Stimulated activated naive CD8-positive, alpha-beta T cell treated with anti-CD3 and anti-CD28 coated beads, Interleukin-15, Interleukin-2, amounts not matched to agents 100 U/mL and 50 U/mL, for 24 hours (primary cell): ENCODE measurements at regions not wholly inside any gene's neighbourhood (a gene's known extent, or its start where the extent isn't known, plus 50 kb on each side); places are given as distances from the start of the nearest gene placed in this dataset.
A peak's percentile ranks its signal among the peaks of the same experiment; 100 is the strongest.
"Not testable (repeated sequence)": the region's sequence is repeated elsewhere in the genome, so short reads cannot be mapped to it uniquely, and the experiment has no call there.

Experiments
- ATAC-seq: fragments of 150-1000 bp; cut with Tn5 transposase; one replicate; pipeline ENCODE4 v1.10.0; 2021
- DNase-seq: peaks from one replicate; pipeline ENCODE4 v3.0.0; 2021

DNA sequence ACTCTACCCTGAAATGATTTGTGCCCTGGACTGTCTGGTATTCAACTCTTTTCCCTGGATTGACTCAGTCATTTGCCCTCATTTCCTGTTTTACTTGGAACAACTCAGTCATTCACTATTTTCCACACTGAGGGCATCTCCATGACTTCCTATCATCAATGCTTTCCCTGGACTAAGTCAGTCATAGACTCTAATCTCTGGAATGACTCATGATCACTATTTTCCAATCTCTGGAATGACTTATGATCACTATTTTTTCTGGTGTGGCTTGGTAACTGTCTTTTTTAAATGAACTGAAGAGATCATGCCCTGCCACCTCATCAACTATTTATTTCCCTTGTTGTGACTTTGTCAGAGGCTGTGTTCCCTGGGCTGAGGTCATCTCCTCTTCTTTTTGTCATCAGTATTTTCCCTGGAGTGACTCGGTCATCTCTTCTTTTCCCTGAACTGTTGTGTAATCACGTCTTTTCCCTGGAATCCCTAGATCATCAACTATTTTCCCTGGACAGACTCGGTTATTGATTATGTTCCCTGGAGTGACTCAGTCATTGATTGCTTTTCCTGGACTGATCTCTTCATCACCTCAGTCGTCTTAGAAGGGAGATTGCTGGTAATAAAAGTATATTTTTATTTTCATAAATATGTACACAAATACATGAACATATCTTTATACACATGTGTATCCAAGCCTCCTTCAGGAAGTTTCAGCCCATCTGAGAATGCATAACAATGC is 327.1 kb upstream of the VCX start:
- DNase-seq (no peak), ATAC-seq (no peak)

DNA sequence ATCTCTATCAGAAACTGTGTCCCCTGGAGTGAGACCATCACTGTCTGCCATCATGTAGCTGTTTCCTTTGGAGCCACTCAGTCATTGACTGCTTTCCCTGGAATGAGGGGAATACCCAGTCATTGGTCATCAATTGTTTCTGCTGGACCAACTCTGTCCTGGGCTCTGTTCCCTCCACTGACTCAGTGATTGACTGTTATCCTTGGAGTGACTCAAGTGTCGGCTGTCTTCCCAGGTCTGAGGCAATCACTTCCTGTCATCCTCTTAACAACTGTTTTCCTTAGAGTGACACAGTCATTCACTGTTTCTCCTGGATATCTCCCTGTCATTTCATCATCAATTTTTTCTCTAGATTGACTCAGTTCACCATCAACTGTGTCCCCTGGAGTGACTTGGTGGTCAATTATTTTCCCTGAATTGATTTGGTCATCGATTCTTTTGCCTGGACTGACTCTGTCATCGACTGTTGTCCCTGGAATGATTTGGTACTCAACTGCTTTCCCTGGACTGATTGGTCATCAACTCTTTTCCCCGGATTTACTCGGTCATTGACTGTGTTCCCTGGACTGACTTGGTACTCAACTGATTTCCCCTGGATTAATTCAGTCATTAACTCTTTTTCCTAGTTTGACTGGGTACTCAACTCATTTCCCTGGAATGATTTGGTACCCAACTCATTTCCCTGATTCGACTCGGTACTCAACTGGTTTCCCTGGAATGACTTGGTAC is 327.9 kb upstream of the VCX start:
- ATAC-seq (no peak), DNase-seq (no peak)

DNA sequence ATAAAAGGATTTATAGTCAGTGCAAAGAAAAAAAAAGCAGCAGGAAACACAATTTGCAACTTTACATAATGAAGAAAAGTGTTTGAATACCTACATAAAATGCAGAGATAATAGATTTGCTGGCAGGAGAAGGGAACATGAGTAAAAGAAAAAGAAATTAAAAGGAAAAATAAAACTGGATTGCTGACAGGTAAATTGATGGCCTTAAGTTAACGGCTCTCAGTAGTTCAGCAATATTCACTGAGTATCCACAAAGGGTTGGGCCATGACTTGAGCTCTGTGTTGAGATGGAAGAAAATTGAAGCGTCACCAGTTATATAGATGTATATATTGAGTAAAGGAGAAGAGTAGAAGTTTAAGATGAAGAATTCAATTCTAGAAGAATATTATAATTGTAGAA is 330.1 kb upstream of the VCX start:
- ATAC-seq: no peak
- DNase-seq: no peak

DNA sequence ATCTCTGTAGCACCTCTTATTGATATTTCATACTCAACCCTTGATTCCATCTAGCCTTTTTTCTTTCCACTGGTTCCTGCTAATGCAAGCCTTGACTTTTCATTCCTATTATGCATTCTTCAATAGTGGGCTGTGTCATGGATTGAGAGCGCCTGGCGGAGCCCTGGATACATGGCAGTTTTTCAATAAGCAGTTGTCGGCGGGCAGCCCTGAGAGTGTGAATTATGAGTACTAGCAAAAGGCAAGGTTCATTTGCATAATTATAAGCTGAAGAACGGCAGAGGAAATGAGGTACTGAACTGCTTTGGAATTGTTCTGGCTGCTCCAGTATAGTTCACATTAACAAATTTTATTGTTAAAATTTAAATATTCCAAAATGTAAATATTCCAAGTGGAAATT is 339.7 kb upstream of the VCX start:
- no peak for DNase-seq
- ATAC-seq: no peak

DNA sequence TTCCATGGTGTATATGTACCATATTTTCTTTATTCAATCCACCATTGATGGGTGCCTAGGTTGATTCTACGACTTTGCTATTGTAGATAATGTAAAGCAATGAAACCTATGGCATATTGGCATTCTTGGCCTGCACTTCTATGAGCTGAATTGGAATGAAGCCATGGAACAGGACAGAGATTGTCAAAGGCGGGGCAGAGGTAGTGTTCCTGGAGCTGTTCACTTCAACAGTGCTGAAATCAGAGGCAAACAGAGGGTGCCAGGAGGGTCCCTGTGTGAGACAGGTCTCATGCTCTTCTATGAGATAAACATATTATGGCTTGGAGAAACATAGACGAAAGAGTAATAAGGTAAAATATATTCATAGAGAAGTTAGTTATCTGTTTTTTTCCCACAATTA is 342.6 kb upstream of the VCX start:
- no peak for DNase-seq
- no peak for ATAC-seq

DNA sequence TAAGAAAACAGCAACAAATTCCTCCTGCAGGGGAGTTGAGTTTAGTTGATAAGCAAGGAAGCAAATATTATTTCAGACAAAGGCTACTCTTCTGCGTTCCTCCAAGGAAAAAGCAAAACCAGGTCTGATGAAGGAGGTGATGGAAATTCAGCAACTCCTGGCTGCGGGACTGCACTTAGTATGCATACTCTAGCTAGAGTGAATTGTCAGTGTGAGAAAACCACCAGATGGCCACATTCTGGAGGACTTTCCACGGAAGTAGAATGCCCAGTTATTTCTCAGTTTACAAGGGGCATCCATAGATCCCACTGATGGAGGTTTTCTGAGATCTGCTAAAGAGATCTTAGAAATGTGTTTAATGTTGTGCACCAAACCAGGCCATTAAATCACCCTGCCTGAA is 338.6 kb upstream of the PUDP start:
- DNase-seq (no peak), ATAC-seq (no peak)

DNA sequence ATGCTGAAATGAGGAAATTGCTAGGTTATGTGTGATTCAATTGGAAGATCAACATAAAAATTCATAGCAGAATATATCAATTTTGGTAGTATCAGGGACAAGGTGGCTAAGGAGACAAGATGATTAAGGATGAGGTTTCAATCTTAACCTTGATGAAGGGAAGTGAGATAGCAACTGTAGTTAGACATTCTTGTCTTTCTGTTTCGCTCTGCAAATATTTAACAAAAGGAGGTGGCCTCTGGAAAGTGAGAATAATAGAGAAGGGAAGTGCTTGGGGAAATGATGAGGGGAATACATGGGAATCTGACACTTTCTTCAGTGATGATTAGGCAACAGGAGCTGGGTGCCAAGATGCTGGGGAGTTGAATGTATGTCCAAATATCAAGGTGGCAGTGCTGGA is 337.1 kb upstream of the PUDP start:
- no peak for DNase-seq
- no peak for ATAC-seq

DNA sequence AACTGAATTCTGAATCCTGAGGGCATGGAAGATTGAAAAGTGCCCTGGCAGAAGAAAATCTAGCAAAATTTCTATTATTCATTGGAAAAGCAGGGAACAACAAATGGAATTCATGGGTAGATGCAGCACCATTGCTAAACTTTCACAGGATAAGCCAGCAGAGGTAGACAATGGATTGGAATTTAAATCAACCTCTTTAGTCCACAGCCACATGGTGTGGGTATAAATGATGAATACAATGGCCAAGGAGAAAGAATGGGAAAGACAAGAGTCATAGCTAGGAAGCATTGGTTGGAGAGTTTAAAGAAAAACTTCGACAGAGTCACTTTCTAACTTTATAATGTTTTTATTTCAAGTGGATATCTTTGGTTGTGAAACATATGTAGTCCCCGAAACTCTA is 332.8 kb upstream of the PUDP start:
- no peak for ATAC-seq

DNA sequence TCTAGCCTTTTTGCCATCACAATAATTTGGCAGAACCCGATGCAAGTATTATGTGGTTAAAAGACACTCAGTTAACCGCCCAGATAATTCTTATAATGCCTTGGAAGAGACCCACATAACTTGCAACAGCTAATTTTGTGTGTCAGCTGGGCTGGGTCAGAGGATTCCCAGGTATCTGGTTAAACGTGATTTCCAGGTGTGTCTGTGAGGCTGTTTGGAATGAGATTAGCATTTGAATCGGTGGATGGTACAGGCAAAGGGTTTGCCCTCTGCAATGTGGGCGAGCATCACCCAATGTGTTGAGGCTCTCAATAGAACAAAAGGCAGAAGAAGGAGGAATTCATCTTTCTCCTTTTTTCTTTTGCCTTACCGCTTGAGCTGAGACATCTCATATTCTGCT is 314.2 kb upstream of the PUDP start:
- ATAC-seq: no peak

More for the DNA sequence above, 332.8 kb upstream of the PUDP start:
- DNase-seq: no peak

DNA sequence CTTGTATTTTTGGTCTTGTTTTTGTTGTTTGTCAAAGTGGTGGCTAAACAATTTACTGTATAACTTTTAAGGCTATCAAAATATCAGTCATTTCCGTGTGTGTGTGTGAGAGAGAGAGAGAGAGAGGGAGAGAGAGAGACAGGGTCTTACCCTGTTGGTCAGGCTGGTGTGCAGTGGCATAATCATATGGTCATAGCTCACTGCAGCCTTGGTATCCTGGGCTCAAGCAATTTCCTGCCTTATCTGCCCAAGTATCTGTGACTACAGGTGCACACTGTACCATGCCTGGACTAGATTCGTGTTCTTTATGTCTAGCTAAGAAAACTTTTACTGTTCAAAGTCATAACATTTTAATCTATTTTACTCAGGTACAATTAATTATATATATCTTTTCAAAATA is 313.1 kb upstream of the PUDP start:
- not testable (repeated sequence) for DNase-seq, ATAC-seq

More for the DNA sequence above, 314.2 kb upstream of the PUDP start:
- no peak for DNase-seq

DNA sequence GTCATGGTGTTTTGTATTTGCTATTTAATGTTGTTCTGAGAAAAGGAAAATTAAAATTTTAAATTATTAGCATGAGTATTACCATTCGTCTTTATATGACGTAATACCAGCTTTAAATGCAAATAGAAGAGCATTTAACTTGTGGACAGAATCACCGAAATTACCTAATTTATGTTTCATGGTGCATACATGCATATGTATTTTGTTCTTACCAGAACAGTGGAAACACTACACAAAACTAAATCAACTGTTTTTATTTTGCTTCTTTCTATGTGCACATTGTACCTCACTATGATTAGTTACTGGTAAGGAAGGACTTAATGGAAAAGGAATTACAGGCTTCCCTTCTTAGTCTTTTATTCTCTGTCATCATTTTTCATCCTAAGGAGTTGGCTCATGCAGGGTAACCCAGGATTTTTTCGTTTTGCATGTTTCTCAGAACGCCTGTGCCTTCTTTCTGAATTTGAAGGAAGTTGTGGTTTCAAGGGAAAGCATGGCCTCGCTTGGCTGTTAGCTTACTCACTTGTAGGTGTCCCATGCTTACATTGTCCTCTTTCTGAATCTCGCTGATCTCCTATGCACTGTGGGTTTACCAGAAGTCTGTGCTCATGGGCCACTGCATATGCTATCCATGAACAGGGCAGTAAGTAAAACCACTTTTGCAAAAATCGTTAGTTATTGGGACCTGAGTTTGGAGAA is 300.0 kb upstream of the PUDP start:
- no peak for ATAC-seq

DNA sequence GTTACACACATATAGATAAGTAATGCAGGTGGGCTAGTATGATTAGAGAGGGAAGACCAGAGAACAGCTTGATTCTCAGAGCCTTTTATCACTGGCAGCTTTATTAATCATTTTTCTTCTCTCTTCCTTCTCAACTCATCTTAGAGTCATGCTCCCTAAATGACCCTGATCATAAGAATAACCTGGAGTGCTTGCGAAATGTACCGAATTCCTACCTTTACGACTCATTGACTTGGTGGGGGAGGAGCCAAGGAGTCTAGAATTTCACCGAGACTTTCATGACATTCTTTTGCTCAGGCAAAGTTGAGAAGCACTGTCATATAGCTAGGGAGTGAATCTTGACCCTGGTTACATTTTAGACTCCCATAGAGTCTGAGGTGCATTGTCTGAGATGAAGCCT is 298.9 kb upstream of the PUDP start:
- DNase-seq: no peak

More for the DNA sequence above, 300.0 kb upstream of the PUDP start:
- DNase-seq: no peak

DNA sequence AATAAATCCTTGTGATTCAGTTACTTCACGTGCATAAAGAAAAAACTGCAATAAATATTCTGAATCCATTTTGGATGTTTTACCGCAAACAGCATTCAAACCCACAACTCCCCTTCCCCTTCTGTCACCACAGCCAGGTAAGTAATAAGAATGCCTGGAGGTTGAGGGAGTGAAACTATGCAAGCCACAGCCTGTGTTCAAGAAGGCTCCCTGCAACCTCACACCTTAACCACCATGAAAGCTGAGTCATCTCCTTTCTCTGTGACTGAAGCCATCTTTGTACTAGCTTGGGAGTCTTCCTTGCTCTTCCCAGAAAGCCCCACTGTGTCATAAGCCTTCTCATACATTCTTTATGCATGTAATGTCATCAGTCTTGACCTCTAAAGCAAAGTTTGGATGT is 297.0 kb upstream of the PUDP start:
- ATAC-seq: peak; percentile 66
- no peak for DNase-seq

More for the DNA sequence above, 298.9 kb upstream of the PUDP start:
- no peak for ATAC-seq

DNA sequence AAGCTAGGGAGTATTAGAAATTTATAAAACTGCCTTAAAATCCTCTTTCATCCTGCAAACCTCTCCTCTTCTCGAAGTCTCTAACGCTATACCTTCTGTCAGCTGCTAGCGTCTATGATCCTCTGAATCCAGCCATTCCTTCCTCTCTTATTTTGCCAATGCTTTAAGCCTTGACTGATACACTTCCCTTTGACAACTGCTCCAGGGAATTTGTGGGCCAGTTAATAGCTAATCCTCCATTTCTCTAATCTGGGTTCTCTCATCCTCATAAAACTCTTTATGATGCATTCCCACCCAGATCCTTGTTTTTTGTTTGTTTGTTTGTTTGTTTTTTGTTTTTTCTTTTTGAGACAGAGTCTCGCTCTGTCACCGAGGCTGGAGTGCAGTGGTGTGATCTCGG is 293.6 kb upstream of the PUDP start:
- DNase-seq (no peak), ATAC-seq (no peak)

DNA sequence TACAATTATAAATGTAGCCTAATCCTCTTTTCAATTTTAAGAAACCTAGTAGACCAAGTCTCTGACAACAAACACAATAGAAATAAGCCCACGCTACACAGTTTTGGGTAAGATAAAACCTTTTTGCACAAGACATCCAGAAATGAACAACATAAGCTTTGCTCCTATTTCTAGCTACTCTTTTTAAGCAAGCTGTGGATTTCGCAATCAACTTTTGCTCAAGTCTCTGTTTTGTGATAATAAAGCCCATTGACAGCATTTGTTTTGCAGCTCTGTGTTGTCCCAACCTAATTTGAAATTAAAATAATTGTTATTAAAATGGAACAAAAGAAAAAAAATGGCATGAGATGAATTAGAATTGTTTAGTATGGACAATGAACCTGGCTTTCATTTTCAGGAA is 287.9 kb upstream of the PUDP start:
- no peak for ATAC-seq
- DNase-seq: no peak

DNA sequence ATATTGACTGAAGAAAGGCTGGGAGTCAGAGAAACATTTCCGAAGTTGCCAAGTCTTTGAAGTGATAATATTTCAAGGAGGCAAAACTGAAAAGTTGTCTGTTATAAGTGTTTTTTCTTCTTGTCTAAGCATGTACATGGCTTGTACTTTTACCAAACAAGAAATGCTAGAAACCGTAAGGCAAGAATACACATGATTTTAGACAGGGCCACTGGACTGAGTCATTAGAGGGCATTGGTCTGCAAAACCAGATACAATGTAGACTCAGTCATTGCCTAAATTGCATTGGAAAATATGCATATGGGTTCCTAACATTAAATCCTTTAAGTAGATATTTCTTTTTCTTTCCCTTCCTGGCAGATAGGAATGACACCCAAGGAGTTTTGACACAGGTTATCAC is 284.9 kb upstream of the PUDP start:
- DNase-seq (no peak), ATAC-seq (no peak)

DNA sequence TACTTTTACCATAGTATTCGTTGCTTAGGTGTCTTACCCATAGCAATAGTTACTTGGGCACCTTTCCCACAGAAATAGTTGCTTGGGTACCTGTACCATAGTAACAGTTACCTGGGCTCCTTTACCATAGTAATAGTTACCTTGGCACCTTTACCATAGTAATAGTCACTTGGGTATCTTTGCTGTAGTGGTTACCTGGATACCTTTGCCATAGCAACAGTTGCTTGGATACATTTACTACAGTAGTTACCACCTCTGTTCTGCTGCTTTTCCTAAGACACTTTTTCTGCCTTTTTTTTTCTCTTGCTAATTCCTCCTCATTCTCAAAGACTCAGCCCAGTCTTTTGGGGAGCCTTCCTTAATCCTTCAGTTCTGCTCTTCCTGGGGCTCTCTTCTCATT is 272.8 kb upstream of the PUDP start:
- DNase-seq (no peak), ATAC-seq (no peak)

DNA sequence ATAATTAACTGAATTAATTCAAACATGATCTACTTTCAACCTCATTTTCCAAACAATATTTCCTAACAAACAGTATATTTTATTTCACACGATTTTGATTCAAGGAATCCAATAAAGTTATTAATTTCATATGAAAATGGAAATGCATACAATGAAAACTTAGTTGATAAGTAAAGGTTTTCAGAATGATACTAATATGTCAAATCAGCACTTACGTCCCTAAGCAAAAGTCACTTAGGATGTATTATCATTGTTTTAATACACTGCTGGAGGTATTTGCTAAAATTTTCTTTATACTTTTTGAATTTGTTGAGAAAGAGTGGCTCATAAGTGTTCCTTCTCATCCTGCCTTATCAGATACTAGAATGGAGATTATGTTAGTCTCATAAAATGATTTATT is 266.8 kb upstream of the PUDP start:
- ATAC-seq (no peak), DNase-seq (no peak)

DNA sequence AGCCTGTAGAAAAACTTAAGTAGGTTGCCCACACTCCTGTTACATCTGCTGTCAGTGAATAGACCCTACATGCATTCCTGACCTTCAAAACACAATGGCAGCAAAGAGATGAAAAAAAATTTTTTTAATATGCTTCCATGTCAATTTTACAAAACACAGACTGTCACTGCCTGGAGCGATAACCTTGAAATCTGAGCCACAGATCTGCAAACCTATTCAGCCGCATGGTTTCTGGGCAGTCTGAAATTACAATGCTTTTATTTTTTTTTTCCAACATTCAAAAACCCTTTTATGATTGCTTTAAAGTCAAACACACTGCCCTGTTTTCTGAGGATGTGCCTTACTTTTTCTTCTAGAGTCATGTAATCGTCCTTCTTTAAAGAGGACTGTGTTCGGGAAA is 264.9 kb upstream of the PUDP start:
- ATAC-seq (no peak), DNase-seq (no peak)

DNA sequence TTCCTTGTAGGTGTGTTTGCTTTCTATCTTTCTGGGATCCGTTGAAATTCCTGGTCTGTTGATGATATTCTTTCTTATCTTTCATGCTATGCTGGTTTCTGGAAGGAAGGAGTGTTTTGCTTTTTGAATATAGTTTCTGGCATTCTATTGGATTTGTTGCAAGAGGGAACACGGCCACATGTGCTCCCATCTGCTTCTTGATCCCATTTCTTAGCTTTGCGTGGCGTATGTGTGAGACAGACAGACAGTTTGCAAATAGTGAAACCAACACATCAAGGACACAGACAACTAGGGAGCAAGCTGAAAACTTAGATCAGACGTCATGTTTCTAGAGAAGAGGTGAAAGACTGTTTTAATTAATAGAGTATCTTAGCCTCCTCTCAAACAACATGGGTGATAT is 261.9 kb upstream of the PUDP start:
- ATAC-seq (no peak), DNase-seq (no peak)

DNA sequence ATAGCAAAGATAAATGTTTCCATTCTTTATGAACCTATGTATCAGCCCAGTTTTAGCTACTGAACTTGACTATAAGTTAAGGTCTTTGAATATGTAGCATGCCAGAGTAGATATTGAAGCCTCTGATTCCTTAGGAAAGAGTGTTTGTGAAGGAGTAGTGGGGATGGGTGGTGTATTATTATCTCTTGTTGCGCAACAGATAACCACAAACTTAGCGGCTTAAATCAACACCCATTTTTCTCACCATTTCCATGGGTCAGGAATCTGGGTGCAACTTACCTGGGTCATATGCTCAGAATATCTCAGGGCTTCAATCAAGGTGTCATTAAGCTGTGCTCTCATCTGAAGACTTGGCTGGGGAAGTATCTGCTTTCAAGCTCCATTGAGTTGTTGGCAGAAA is 251.4 kb upstream of the PUDP start:
- DNase-seq (no peak), ATAC-seq (no peak)

DNA sequence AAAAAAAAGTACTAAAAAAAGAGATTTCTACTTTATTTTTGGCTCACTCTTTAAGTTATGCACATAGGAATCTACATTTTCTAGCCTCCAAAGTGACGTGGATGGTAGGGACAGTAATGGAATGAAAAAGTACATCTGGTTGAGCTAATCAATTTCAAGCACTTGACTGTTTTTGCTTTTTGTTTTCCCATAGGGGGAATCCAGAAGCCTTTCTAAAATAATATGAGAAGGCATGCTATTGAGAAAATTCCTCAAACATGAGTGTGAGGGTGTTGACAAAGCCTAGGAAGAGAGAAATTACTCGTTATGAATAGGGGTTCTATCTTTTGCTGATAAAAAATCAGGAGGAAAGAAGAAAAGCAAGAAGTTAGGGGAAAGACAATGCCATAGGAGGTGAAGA is 242.5 kb upstream of the PUDP start:
- no peak for ATAC-seq

DNA sequence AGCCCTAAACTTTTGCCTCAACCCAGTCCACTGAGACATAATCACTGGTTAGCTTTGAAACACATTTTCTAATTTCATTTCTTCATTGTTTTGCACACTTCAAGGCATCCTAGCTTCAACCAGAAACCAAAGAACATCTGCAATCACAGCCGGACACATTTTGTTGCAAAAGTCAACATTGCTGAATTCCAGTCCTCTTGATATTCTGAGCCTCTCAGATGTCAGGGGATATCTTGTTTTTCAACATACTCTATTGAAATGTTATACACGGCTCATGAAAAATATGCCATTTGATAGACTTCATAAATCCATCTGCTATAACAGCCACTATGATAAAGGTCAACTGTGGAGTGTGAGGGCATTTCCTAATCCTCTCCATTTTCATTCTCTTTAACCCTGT is 241.6 kb upstream of the PUDP start:
- no peak for ATAC-seq
- DNase-seq: no peak

More for the DNA sequence above, 242.5 kb upstream of the PUDP start:
- no peak for DNase-seq
